HEK293 (cell line): ENCODE measurements at regions not wholly inside any gene's neighbourhood (a gene's known extent, or its start where the extent isn't known, plus 50 kb on each side); places are given as distances from the start of the nearest gene placed in this dataset.

ENCODE experiments used
- CTCF ChIA-PET: fragments of 350-600 bp; formaldehyde crosslinking; extraction: SDS; loops from one replicate; lab custom pipeline; 2021; ENCODE audit warnings: antibody characterized with exemption; lab: Yijun Ruan, JAX
- POLR2A ChIA-PET: fragments of 300-600 bp; formaldehyde crosslinking; extraction: SDS; loops from one replicate; lab custom pipeline; 2020; ENCODE audit warnings: antibody characterized with exemption, inconsistent platforms; lab: Yijun Ruan, JAX
- H3K27ac ChIP-seq: fragments of 200-500 bp; sonication (Bioruptor generic); 2 replicates; pipeline ENCODE4 v1.5.1; 2014; ENCODE audit warnings: low read depth, low read length, control low read depth, inconsistent platforms; ENCODE audit errors: extremely low read depth
- H3K36me3 ChIP-seq, 2 experiments: fragments of 200-500 bp in 1 of 2; sonication (Bioruptor generic) in 1 of 2; 1 replicate in 1 of 2; 2 replicates in 1 of 2; pipeline ENCODE4 v1.5.1; 2014 to 2017; ENCODE audit warnings: inconsistent platforms in 2 of 2, low read length in 2 of 2; ENCODE audit not compliant: control insufficient read depth in 2 of 2, insufficient read depth in 1 of 2
- H3K4me1 ChIP-seq: fragments of 200-500 bp; sonication (Bioruptor generic); 2 replicates; pipeline ENCODE4 v1.5.1; 2014; ENCODE audit warnings: mild to moderate bottlenecking, low read length, inconsistent platforms; ENCODE audit not compliant: control insufficient read depth, insufficient read depth
- H3K4me3 ChIP-seq: 2 replicates; pipeline ENCODE4 v1.5.1; 2011; ENCODE audit warnings: low read depth, mild to moderate bottlenecking, control low read depth, low read length, moderate library complexity
- H3K9me3 ChIP-seq: fragments of 200-500 bp; sonication (Bioruptor generic); 2 replicates; pipeline ENCODE4 v1.5.1; 2014; ENCODE audit warnings: low read depth, low read length, inconsistent platforms; ENCODE audit not compliant: control insufficient read depth, insufficient read depth
- ATF2 ChIP-seq: fragments of 450-650 bp; formaldehyde crosslinking; IDR thresholded peaks from 2 replicates; pipeline ENCODE4 v1.5.1; 2016; ENCODE audit warnings: missing biosample characterization, missing genetic modification characterization, low read depth
- EGR2 ChIP-seq: fragments of 450-650 bp; formaldehyde crosslinking; IDR thresholded peaks from 2 replicates; pipeline ENCODE4 v1.5.1; 2016; ENCODE audit warnings: low read depth, missing biosample characterization, missing genetic modification characterization
- ELK4 ChIP-seq: IDR thresholded peaks from 2 replicates; pipeline ENCODE4 v1.6.1; 2011; ENCODE audit warnings: mild to moderate bottlenecking, low read depth, low read length, borderline replicate concordance
- IKZF3 ChIP-seq: fragments of 450-650 bp; IDR thresholded peaks from 2 replicates; pipeline ENCODE4 v1.5.0; 2018; ENCODE audit warnings: missing biosample characterization, mild to moderate bottlenecking, missing genetic modification characterization, moderate library complexity
- OSR2 ChIP-seq: fragments of 450-650 bp; formaldehyde crosslinking; IDR thresholded peaks from 2 replicates; pipeline ENCODE4 v1.5.1; 2016; ENCODE audit warnings: missing biosample characterization, missing genetic modification characterization
- OVOL3 ChIP-seq: fragments of 450-650 bp; formaldehyde crosslinking; IDR thresholded peaks from 2 replicates; pipeline ENCODE4 v1.5.1; 2016; ENCODE audit warnings: missing biosample characterization, missing genetic modification characterization
- SETDB1 ChIP-seq: IDR thresholded peaks from one replicate; pipeline ENCODE4 v1.6.1; 2017; ENCODE audit warnings: mild to moderate bottlenecking, low read length, moderate library complexity, mixed read lengths; ENCODE audit not compliant: insufficient read length
- ZEB2 ChIP-seq: fragments of 450-650 bp; formaldehyde crosslinking; IDR thresholded peaks from 2 replicates; pipeline ENCODE4 v1.5.1; 2016; ENCODE audit warnings: missing biosample characterization, missing genetic modification characterization
- ZFHX2 ChIP-seq: fragments of 450-650 bp; formaldehyde crosslinking; conservative IDR thresholded peaks from 2 replicates; pipeline ENCODE4 v1.5.1; 2016; ENCODE audit warnings: missing biosample characterization, missing genetic modification characterization
- ZFP37 ChIP-seq: fragments of 450-650 bp; formaldehyde crosslinking; IDR thresholded peaks from 2 replicates; pipeline ENCODE4 v1.5.1; 2016; ENCODE audit warnings: missing biosample characterization, missing genetic modification characterization
- ZIC2 ChIP-seq: fragments of 450-650 bp; formaldehyde crosslinking; IDR thresholded peaks from 2 replicates; pipeline ENCODE4 v1.5.1; 2016; ENCODE audit warnings: missing biosample characterization, missing genetic modification characterization
- ZNF175 ChIP-seq: fragments of 450-650 bp; formaldehyde crosslinking; IDR thresholded peaks from 2 replicates; pipeline ENCODE4 v1.5.1; 2016; ENCODE audit warnings: missing biosample characterization, missing genetic modification characterization
- ZNF184 ChIP-seq: fragments of 450-650 bp; IDR thresholded peaks from 2 replicates; pipeline ENCODE4 v1.5.1; 2018; ENCODE audit warnings: missing biosample characterization, mild to moderate bottlenecking, missing genetic modification characterization
- ZNF266 ChIP-seq: fragments of 450-650 bp; formaldehyde crosslinking; IDR thresholded peaks from 2 replicates; pipeline ENCODE4 v1.5.1; 2016; ENCODE audit warnings: missing biosample characterization, missing genetic modification characterization, low read depth
- ZNF366 ChIP-seq: fragments of 450-650 bp; formaldehyde crosslinking; conservative IDR thresholded peaks from 2 replicates; pipeline ENCODE4 v1.5.1; 2016; ENCODE audit warnings: missing biosample characterization, missing genetic modification characterization
- ZNF37A ChIP-seq: fragments of 450-650 bp; IDR thresholded peaks from 2 replicates; pipeline ENCODE4 v1.5.1; 2018; ENCODE audit warnings: missing biosample characterization, missing genetic modification characterization
- ZNF404 ChIP-seq: fragments of 450-650 bp; formaldehyde crosslinking; IDR thresholded peaks from 2 replicates; pipeline ENCODE4 v1.5.1; 2017; ENCODE audit warnings: missing biosample characterization, missing genetic modification characterization
- ZNF670 ChIP-seq: fragments of 450-650 bp; formaldehyde crosslinking; IDR thresholded peaks from 2 replicates; pipeline ENCODE4 v1.5.1; 2016; ENCODE audit warnings: missing biosample characterization, missing genetic modification characterization, low read depth
- ZNF704 ChIP-seq: fragments of 450-650 bp; formaldehyde crosslinking; IDR thresholded peaks from 2 replicates; pipeline ENCODE4 v1.5.1; 2016; ENCODE audit warnings: missing biosample characterization, missing genetic modification characterization
- ZSCAN4 ChIP-seq: fragments of 450-650 bp; formaldehyde crosslinking; IDR thresholded peaks from 2 replicates; pipeline ENCODE4 v1.5.1; 2017; ENCODE audit warnings: missing biosample characterization, missing genetic modification characterization

GRCh38 chr1:29567257-29567656, 330.9 kb downstream of the PTPRU start (continued):
- TF ChIP-seq OVOL3 (tag by site-specific recombination), result no peak
- TF ChIP-seq, all 188 proteins: peak for 4

GRCh38 chr1:29565490-29565889, 329.2 kb downstream of the PTPRU start:
- H3K4me3 ChIP-seq, result no peak overlapping the region
- H3K36me3 ChIP-seq, result no peaks in the 10 kb centered on the region
- H3K27ac ChIP-seq, result no peak overlapping the region
- POLR2A ChIA-PET, result no interaction called here
- TF ChIP-seq SETDB1 (peak; percentile 56), ZNF266 (tag by site-specific recombination) (no peak)
- no peaks in the 10 kb centered on the region for H3K4me1 ChIP-seq
- CTCF ChIA-PET, result interaction anchor here (0.7 kb wide), 1 partner anchor 1182 kb away, joined by 3 read pairs; no protein-coding TSS in a partner anchor
- no peaks in the 10 kb centered on the region for H3K9me3 ChIP-seq

GRCh38 chr1:29563571-29563970, 327.2 kb downstream of the PTPRU start:
- Histone ChIP-seq H3K27ac (no peak overlapping the region), H3K4me1 (no peaks in the 10 kb centered on the region), H3K4me3 (no peak overlapping the region), H3K36me3 (no peaks in the 10 kb centered on the region), H3K9me3 (no peaks in the 10 kb centered on the region)
- ChIA-PET POLR2A (no interaction called here), CTCF (interaction anchor here (0.6 to 0.7 kb wide), 2 partner anchors 15 to 22 kb away, joined by 3 read pairs; no protein-coding TSS in a partner anchor)
- TF ChIP-seq ZFP37 (no peak), SETDB1 (peak; percentile 8), OSR2 (tag by site-specific recombination) (no peak)

GRCh38 chr1:29563092-29563491, 326.8 kb downstream of the PTPRU start:
- POLR2A ChIA-PET, result no interaction called here
- no peak overlapping the region for H3K27ac ChIP-seq
- H3K9me3 ChIP-seq, result no peaks in the 10 kb centered on the region
- H3K36me3 ChIP-seq, result no peaks in the 10 kb centered on the region
- CTCF ChIA-PET, result interaction anchor here (0.6 to 0.7 kb wide), 2 partner anchors 15 to 22 kb away, joined by 3 read pairs; no protein-coding TSS in a partner anchor
- H3K4me3 ChIP-seq, result no peak overlapping the region
- H3K4me1 ChIP-seq, result no peaks in the 10 kb centered on the region
- TF ChIP-seq SETDB1, result peak; percentile 79
- TF ChIP-seq ZSCAN4, result no peak

- Histone ChIP-seq H3K9me3 (no peaks in the 10 kb centered on the region), H3K4me1 (no peaks in the 10 kb centered on the region), H3K27ac (no peak overlapping the region), H3K36me3 (no peaks in the 10 kb centered on the region), H3K4me3 (no peak overlapping the region)
- TF ChIP-seq ZNF704 (tag by site-specific recombination), result no peak
- TF ChIP-seq ZNF404 (tag by site-specific recombination), result no peak
- TF ChIP-seq ZNF175, result no peak
- TF ChIP-seq ATF2 (tag by site-specific recombination), result no peak
- no peak for TF ChIP-seq ZNF37A (tag by site-specific recombination)
- TF ChIP-seq ZEB2 (tag by site-specific recombination), result no peak
- TF ChIP-seq ZIC2, result no peak
- TF ChIP-seq ZFHX2, result peak; percentile 98
- no peak for TF ChIP-seq IKZF3 (tag by site-specific recombination)
- no peak for TF ChIP-seq ELK4
- TF ChIP-seq ZNF670 (tag by site-specific recombination), result no peak
- TF ChIP-seq ZNF366, result no peak
- TF ChIP-seq EGR2 (tag by site-specific recombination), result peak; percentile 99
- TF ChIP-seq ZNF184 (tag by site-specific recombination), result no peak
- POLR2A ChIA-PET, result no interaction called here
- CTCF ChIA-PET, result no interaction called here
Observed at GRCh38 chr1:29559056-29559455, 322.7 kb downstream of the PTPRU start.
